Uterus (tissue), 2 donors: ENCODE measurements at regions not wholly inside any gene's neighbourhood (a gene's known extent, or its start where the extent isn't known, plus 50 kb on each side); places are given as distances from the start of the nearest gene placed in this dataset.

Source experiments
- POLR2A ChIP-seq, 2 donors: fragments of 450-650 bp; IDR thresholded peaks; one replicate each; pipeline ENCODE4 v1.6.1; 2016; ENCODE audit warnings: antibody characterized with exemption in 2 of 2, mild to moderate bottlenecking in 1 of 2, moderate library complexity in 1 of 2
- TF ChIP-seq, protein P1 (sequence below), 4 experiments: fragments of 200-600 bp in 2 of 4; fragments of 450-650 bp in 2 of 4; sonication (generic) in 2 of 4; IDR thresholded peaks; one replicate each; pipeline ENCODE4 v1.5.1; 2016 to 2019; ENCODE audit warnings: antibody characterized with exemption in 4 of 4, mild to moderate bottlenecking in 2 of 4, moderate library complexity in 1 of 4

DNA sequence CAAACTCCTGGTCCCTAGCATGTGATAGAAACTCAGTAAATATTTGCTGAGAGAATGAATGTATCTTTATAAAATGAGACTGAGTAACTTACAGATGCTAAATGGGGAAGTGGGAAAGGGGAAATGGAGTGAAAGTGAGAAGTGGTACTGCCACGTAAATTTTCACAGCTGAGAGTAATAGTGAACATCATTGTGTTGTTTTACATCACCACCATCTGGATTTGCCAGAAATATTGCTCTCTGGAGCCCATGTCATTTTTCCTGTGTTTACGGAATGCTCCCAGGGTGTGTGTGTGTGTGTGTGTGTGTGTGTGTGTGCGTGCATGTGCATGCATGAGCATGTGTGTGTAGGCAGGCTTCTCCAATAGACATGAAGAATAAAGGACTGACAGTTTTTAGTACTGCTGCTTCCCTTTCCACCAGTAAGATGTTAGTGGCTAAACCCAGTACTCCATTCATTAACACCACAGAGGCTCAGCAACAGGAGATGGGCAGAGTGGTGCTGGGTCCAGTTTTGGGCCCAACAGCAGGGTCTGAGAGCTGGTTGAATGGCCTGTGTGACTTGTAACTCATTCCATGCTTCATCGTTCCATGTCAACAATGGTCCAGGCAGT lies 57.3 kb downstream of the DIPK2A start:
- TF ChIP-seq, protein P1, sequence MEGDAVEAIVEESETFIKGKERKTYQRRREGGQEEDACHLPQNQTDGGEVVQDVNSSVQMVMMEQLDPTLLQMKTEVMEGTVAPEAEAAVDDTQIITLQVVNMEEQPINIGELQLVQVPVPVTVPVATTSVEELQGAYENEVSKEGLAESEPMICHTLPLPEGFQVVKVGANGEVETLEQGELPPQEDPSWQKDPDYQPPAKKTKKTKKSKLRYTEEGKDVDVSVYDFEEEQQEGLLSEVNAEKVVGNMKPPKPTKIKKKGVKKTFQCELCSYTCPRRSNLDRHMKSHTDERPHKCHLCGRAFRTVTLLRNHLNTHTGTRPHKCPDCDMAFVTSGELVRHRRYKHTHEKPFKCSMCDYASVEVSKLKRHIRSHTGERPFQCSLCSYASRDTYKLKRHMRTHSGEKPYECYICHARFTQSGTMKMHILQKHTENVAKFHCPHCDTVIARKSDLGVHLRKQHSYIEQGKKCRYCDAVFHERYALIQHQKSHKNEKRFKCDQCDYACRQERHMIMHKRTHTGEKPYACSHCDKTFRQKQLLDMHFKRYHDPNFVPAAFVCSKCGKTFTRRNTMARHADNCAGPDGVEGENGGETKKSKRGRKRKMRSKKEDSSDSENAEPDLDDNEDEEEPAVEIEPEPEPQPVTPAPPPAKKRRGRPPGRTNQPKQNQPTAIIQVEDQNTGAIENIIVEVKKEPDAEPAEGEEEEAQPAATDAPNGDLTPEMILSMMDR (IDR thresholded peaks at IDR 0.05): no peak
- TF ChIP-seq POLR2A (IDR thresholded peaks at IDR 0.05): no peak
